Posterior cingulate gyrus (tissue), 11 donors: ENCODE measurements at regions not wholly inside any gene's neighbourhood (a gene's known extent, or its start where the extent isn't known, plus 50 kb on each side); places are given as distances from the start of the nearest gene placed in this dataset.
"Not testable (repeated sequence)": the region's sequence is repeated elsewhere in the genome, so short reads cannot be mapped to it uniquely, and the experiment has no call there.

Experiments
- DNase-seq, 10 donors: peaks; one replicate each; pipeline versions ENCODE4 v3.0.0 to v3.0.0-alpha.2; 2020 to 2021; ENCODE audit warnings: mixed read lengths in 3 of 10
- intact Hi-C: fragments of 100-400 bp; cut with DNase I; formaldehyde crosslinking; loops from one replicate; pipeline ENCODE4 v1.15.1; 2023

GRCh38 chr13:54004026-54004699 lies 975.5 kb downstream of the OLFM4 start:
- DNase-seq, result no peak
- intact Hi-C loops, result no loop called here

- intact Hi-C loops, result no loop called here
- no peak for DNase-seq
Measured at GRCh38 chr13:54016542-54016941, 987.9 kb downstream of the OLFM4 start.

GRCh38 chr13:54018485-54018884 lies 989.9 kb downstream of the OLFM4 start:
- intact Hi-C loops, result no loop called here
- no peak for DNase-seq

- intact Hi-C loops, result no loop called here
- no peak for DNase-seq
Measured at GRCh38 chr13:54029226-54029625, 1000.6 kb downstream of the OLFM4 start.

GRCh38 chr13:54029720-54030119 lies 1001.1 kb downstream of the OLFM4 start:
- no peak for DNase-seq

GRCh38 chr13:54033323-54033861 lies 1004.8 kb downstream of the OLFM4 start:
- intact Hi-C loops, result no loop called here
- DNase-seq, result peak in 1 of 10 donors; percentile 16

More at GRCh38 chr13:54029720-54030119, 1001.1 kb downstream of the OLFM4 start:
- intact Hi-C loops, result no loop called here

GRCh38 chr13:54034047-54034446 lies 1005.4 kb downstream of the OLFM4 start:
- DNase-seq, result no peak
- intact Hi-C loops, result no loop called here

- intact Hi-C loops, result not testable (repeated sequence)
Measured at GRCh38 chr13:54057416-54057815, 1028.8 kb downstream of the OLFM4 start.

GRCh38 chr13:54069958-54070357 lies 1041.3 kb downstream of the OLFM4 start:
- DNase-seq, intact Hi-C loops: not testable (repeated sequence)

More at GRCh38 chr13:54057416-54057815, 1028.8 kb downstream of the OLFM4 start:
- DNase-seq, result not testable (repeated sequence)

GRCh38 chr13:54077569-54077968 lies 1049.0 kb downstream of the OLFM4 start:
- no peak for DNase-seq
- intact Hi-C loops, result no loop called here

GRCh38 chr13:54078271-54078870 lies 1049.8 kb downstream of the OLFM4 start:
- intact Hi-C loops, result no loop called here
- DNase-seq, result no peak

GRCh38 chr13:54082309-54082708 lies 1053.7 kb downstream of the OLFM4 start:
- intact Hi-C loops, result not testable (repeated sequence)
- DNase-seq, result peak in 1 of 10 donors; percentile 58

- DNase-seq, result peak in 1 of 10 donors; percentile 26
- intact Hi-C loops, result no loop called here
Measured at GRCh38 chr13:54091884-54092283, 1063.3 kb downstream of the OLFM4 start.

- intact Hi-C loops, result no loop called here
- peak in 3 of 10 donors; percentile 35 to 53 (median 39) for DNase-seq
Measured at GRCh38 chr13:54092686-54093085, 1064.1 kb downstream of the OLFM4 start.

GRCh38 chr13:54110597-54110996 lies 1082.0 kb downstream of the OLFM4 start:
- DNase-seq, result no peak
- intact Hi-C loops, result no loop called here

- intact Hi-C loops, result no loop called here
Measured at GRCh38 chr13:54124700-54125099, 1096.1 kb downstream of the OLFM4 start.

GRCh38 chr13:54130931-54131330 lies 1102.3 kb downstream of the OLFM4 start:
- peak in 2 of 10 donors; percentile 64 to 67 for DNase-seq
- intact Hi-C loops, result not testable (repeated sequence)

More at GRCh38 chr13:54124700-54125099, 1096.1 kb downstream of the OLFM4 start:
- no peak for DNase-seq

- DNase-seq, intact Hi-C loops: not testable (repeated sequence)
Measured at GRCh38 chr13:54131433-54131832, 1102.8 kb downstream of the OLFM4 start.

- DNase-seq, result peak in 2 of 10 donors; percentile 37 to 64
- intact Hi-C loops, result not testable (repeated sequence)
Measured at GRCh38 chr13:54132127-54132526, 1103.5 kb downstream of the OLFM4 start.

GRCh38 chr13:54132720-54133119 lies 1104.1 kb downstream of the OLFM4 start:
- intact Hi-C loops, DNase-seq: not testable (repeated sequence)

GRCh38 chr13:54133746-54134145 lies 1105.1 kb downstream of the OLFM4 start:
- no peak for DNase-seq

GRCh38 chr13:54144828-54145227 lies 1116.2 kb downstream of the OLFM4 start:
- intact Hi-C loops, result no loop called here
- DNase-seq, result no peak

More at GRCh38 chr13:54133746-54134145, 1105.1 kb downstream of the OLFM4 start:
- intact Hi-C loops, result no loop called here
